OCI-LY7 (cell line): ENCODE measurements at regions not wholly inside any gene's neighbourhood (a gene's known extent, or its start where the extent isn't known, plus 50 kb on each side); places are given as distances from the start of the nearest gene placed in this dataset.

Source experiments
- BruUV-seq: library from RNA; stranded (reverse); fragments of 400-500 nt; replicated peaks from 2 replicates; lab custom pipeline; 2021; lab: Mats Ljungman, UMichigan
- CTCF ChIA-PET: fragments of 300-600 bp; sonication (Branson Sonifier 250); formaldehyde crosslinking; loops from one replicate; lab custom pipeline; 2022; ENCODE audit warnings: antibody characterized with exemption; ENCODE audit not compliant: unreplicated experiment; lab: Charles Lee
- POLR2A ChIA-PET: fragments of 300-600 bp; sonication (Branson Sonifier 250); formaldehyde crosslinking; loops from one replicate; lab custom pipeline; 2022; ENCODE audit warnings: antibody characterized with exemption; lab: Charles Lee
- DNase-seq: peaks from one replicate; pipeline ENCODE4 v3.0.0-alpha.2; 2015; ENCODE audit warnings: low spot score
- H2AFZ ChIP-seq: fragments of 200-600 bp; sonication (generic), shearing (Covaris generic); 2 replicates; pipeline ENCODE4 v1.6.1; 2014; ENCODE audit warnings: mild to moderate bottlenecking, antibody characterized with exemption, low read length, moderate library complexity
- H3K27ac ChIP-seq: fragments of 200-600 bp; sonication (generic); 2 replicates; pipeline ENCODE4 v1.5.1; 2014; ENCODE audit warnings: mixed run types, low read depth, mild to moderate bottlenecking, moderate library complexity, low read length, inconsistent platforms; ENCODE audit not compliant: poor library complexity, severe bottlenecking
- H3K36me3 ChIP-seq: fragments of 200-600 bp; sonication (generic); 2 replicates; pipeline ENCODE4 v1.6.1; 2014; ENCODE audit warnings: mild to moderate bottlenecking, antibody characterized with exemption, low read length, moderate library complexity, mixed read lengths; ENCODE audit not compliant: insufficient read depth
- H3K4me1 ChIP-seq: fragments of 200-600 bp; sonication (generic); 2 replicates; pipeline ENCODE4 v1.5.1; 2014; ENCODE audit warnings: mild to moderate bottlenecking, low read length; ENCODE audit not compliant: insufficient read depth, poor library complexity, severe bottlenecking
- H3K4me2 ChIP-seq: fragments of 200-600 bp; sonication (generic); 2 replicates; pipeline ENCODE4 v1.6.1; 2014; ENCODE audit warnings: mild to moderate bottlenecking, low read length
- H3K4me3 ChIP-seq: fragments of 200-600 bp; sonication (generic); 2 replicates; pipeline ENCODE4 v1.5.1; 2014; ENCODE audit warnings: mild to moderate bottlenecking, low read depth, low read length; ENCODE audit not compliant: poor library complexity, severe bottlenecking
- H3K79me2 ChIP-seq: fragments of 200-600 bp; sonication (generic); 2 replicates; pipeline ENCODE4 v1.6.1; 2016; ENCODE audit warnings: low read depth, mild to moderate bottlenecking, low read length, moderate library complexity, mixed read lengths; ENCODE audit not compliant: insufficient read depth
- H3K9me2 ChIP-seq: fragments of 200-600 bp; sonication (generic); 2 replicates; pipeline ENCODE4 v1.6.1; 2016; ENCODE audit warnings: mild to moderate bottlenecking, low read length, mixed read lengths; ENCODE audit not compliant: insufficient read depth
- H3K9me3 ChIP-seq: fragments of 200-600 bp; sonication (generic); 2 replicates; pipeline ENCODE4 v1.6.1; 2014; ENCODE audit warnings: mild to moderate bottlenecking, mixed run types, low read length, mixed read lengths
- H4K20me1 ChIP-seq: fragments of 200-600 bp; sonication (generic); 2 replicates; pipeline ENCODE4 v1.6.1; 2014; ENCODE audit warnings: mild to moderate bottlenecking, antibody characterized with exemption, low read length, moderate library complexity, mixed read lengths; ENCODE audit not compliant: insufficient read depth
- CTCF ChIP-seq: fragments of 200-600 bp; sonication (generic); conservative IDR thresholded peaks from 2 replicates; pipeline ENCODE4 v1.5.1; 2014; ENCODE audit warnings: mild to moderate bottlenecking, antibody characterized with exemption, low read length, moderate library complexity, mixed read lengths
- EZH2phosphoT487 ChIP-seq: fragments of 200-600 bp; sonication (generic); IDR thresholded peaks from 2 replicates; pipeline ENCODE4 v1.6.1; 2018; ENCODE audit warnings: low read depth, borderline replicate concordance, mild to moderate bottlenecking, mixed run types, antibody characterized with exemption, low read length, moderate library complexity, mixed read lengths
- intact Hi-C: fragments of 100-400 bp; cut with micrococcal nuclease; formaldehyde crosslinking; loops from one replicate; pipeline ENCODE4 v1.10.0; 2022; ENCODE audit not compliant: unreplicated experiment

GRCh38 chr3:165434516-165434915 is 238.3 kb upstream of the SLITRK3 start:
- no peak for TF ChIP-seq EZH2phosphoT487
- TF ChIP-seq CTCF: no peak
- no TSS peak for BruUV-seq
- CTCF ChIA-PET: no interaction called here
- Histone ChIP-seq H3K27ac (no peak overlapping the region), H3K4me3 (no peak overlapping the region), H3K9me3 (no peaks in the 10 kb centered on the region), H3K9me2 (no peaks in the 10 kb centered on the region), H2AFZ (no peak overlapping the region), H3K36me3 (no peaks in the 10 kb centered on the region), H4K20me1 (no peaks in the 10 kb centered on the region), H3K79me2 (no peaks in the 10 kb centered on the region), H3K4me1 (no peaks in the 10 kb centered on the region), H3K4me2 (no peak overlapping the region)
- POLR2A ChIA-PET: interaction anchor here (0.7 kb wide), 1 partner anchor 1525 kb away, joined by 3 read pairs; no protein-coding TSS in a partner anchor
- DNase-seq: no peak
- intact Hi-C loops: no loop called here

GRCh38 chr3:165406425-165406824 is 210.2 kb upstream of the SLITRK3 start:
- no TSS peak for BruUV-seq
- H3K4me1 ChIP-seq: no peaks in the 10 kb centered on the region
- TF ChIP-seq CTCF (no peak), EZH2phosphoT487 (no peak)
- no peaks in the 10 kb centered on the region for H3K36me3 ChIP-seq
- H2AFZ ChIP-seq: no peak overlapping the region
- POLR2A ChIA-PET: no interaction called here
- CTCF ChIA-PET: no interaction called here
- no peaks in the 10 kb centered on the region for H3K79me2 ChIP-seq
- no peak for DNase-seq
- intact Hi-C loops: no loop called here
- H3K4me3 ChIP-seq: no peak overlapping the region
- no peaks in the 10 kb centered on the region for H3K9me3 ChIP-seq
- H4K20me1 ChIP-seq: no peaks in the 10 kb centered on the region
- H3K4me2 ChIP-seq: no peak overlapping the region
- no peak overlapping the region for H3K27ac ChIP-seq
- no peaks in the 10 kb centered on the region for H3K9me2 ChIP-seq

- CTCF ChIA-PET: no interaction called here
- H3K9me3 ChIP-seq: no peaks in the 10 kb centered on the region
Measured at GRCh38 chr3:165404357-165405027, 208.3 kb upstream of the SLITRK3 start.

More at GRCh38 chr3:165404357-165405027, 208.3 kb upstream of the SLITRK3 start:
- H3K36me3 ChIP-seq: no peaks in the 10 kb centered on the region
- intact Hi-C loops: no loop called here
- TF ChIP-seq EZH2phosphoT487: no peak
- no peak for TF ChIP-seq CTCF
- no peak for DNase-seq
- H3K79me2 ChIP-seq: no peaks in the 10 kb centered on the region
- no TSS peak for BruUV-seq
- no peaks in the 10 kb centered on the region for H4K20me1 ChIP-seq
- H3K9me2 ChIP-seq: no peaks in the 10 kb centered on the region
- H3K4me1 ChIP-seq: no peaks in the 10 kb centered on the region
- H2AFZ ChIP-seq: no peak overlapping the region
- H3K27ac ChIP-seq: no peak overlapping the region
- POLR2A ChIA-PET: interaction anchor here (0.6 kb wide), 1 partner anchor 54 kb away, joined by 4 read pairs; no protein-coding TSS in a partner anchor
- H3K4me3 ChIP-seq: no peak overlapping the region
- H3K4me2 ChIP-seq: no peak overlapping the region
